CD4-positive, alpha-beta T cell (primary cell): ENCODE measurements at regions not wholly inside any gene's neighbourhood (a gene's known extent, or its start where the extent isn't known, plus 50 kb on each side); places are given as distances from the start of the nearest gene placed in this dataset.
A peak's percentile ranks its signal among the peaks of the same experiment; 100 is the strongest.

ENCODE experiments used
- ATAC-seq: fragments of 200-7000 bp; cut with Tn5 transposase; one replicate; pipeline ENCODE4 v1.10.0; 2022; ENCODE audit warnings: mild to moderate bottlenecking; ENCODE audit not compliant: poor library complexity
- CTCF ChIA-PET: fragments of 350-600 bp; sonication (Branson Sonifier 250); formaldehyde crosslinking; loops from one replicate; lab custom pipeline; 2021; ENCODE audit warnings: antibody characterized with exemption, inconsistent platforms; lab: Charles Lee
- POLR2A ChIA-PET: fragments of 350-600 bp; sonication (Branson Sonifier 250); formaldehyde crosslinking; loops from one replicate; lab custom pipeline; 2021; ENCODE audit warnings: antibody characterized with exemption, inconsistent platforms; lab: Charles Lee
- DNase-seq, 14 experiments: peaks; one replicate each; pipeline ENCODE4 v3.0.0-alpha.2; 2013 to 2020; ENCODE audit warnings: mixed read lengths in 2 of 14
- H3K27ac ChIP-seq, 2 donors: one replicate each; pipeline versions ENCODE4 v1.5.1 to v1.7.0; 2013; ENCODE audit warnings: low read length in 2 of 2, low read depth in 1 of 2, mild to moderate bottlenecking in 1 of 2
- H3K27me3 ChIP-seq, 2 experiments: 1 replicate in 1 of 2; 2 replicates in 1 of 2; pipeline versions ENCODE4 v1.6.1 to v1.7.0; 2013; ENCODE audit warnings: low read length in 2 of 2, control low read depth in 1 of 2, mild to moderate bottlenecking in 1 of 2, moderate library complexity in 1 of 2; ENCODE audit not compliant: insufficient read depth in 2 of 2, control insufficient read depth in 1 of 2
- H3K36me3 ChIP-seq: one replicate; pipeline ENCODE4 v1.6.1; 2013; ENCODE audit warnings: low read length, control low read depth; ENCODE audit not compliant: insufficient read depth
- H3K4me1 ChIP-seq: one replicate; pipeline ENCODE4 v1.6.1; 2013; ENCODE audit warnings: low read length, control low read depth; ENCODE audit not compliant: insufficient read depth
- H3K4me3 ChIP-seq: one replicate; pipeline ENCODE4 v1.5.1; 2013; ENCODE audit warnings: mild to moderate bottlenecking, low read length, moderate library complexity
- H3K9me3 ChIP-seq, 2 experiments: 1 replicate in 1 of 2; 2 replicates in 1 of 2; pipeline versions ENCODE4 v1.6.1 to v1.7.0; 2013; ENCODE audit warnings: low read length in 2 of 2, mild to moderate bottlenecking in 2 of 2, control low read depth in 1 of 2, moderate library complexity in 1 of 2; ENCODE audit not compliant: control insufficient read depth in 1 of 2, insufficient read depth in 1 of 2
- H3K27ac Mint-ChIP-seq: one replicate; pipeline ENCODE4 v1.8.0; 2020; ENCODE audit warnings: mixed read lengths
- H3K27me3 Mint-ChIP-seq: one replicate; pipeline ENCODE4 v1.8.0; 2021; ENCODE audit warnings: mixed read lengths
- H3K36me3 Mint-ChIP-seq: one replicate; pipeline ENCODE4 v1.8.0; 2021; ENCODE audit warnings: low read depth, mixed read lengths
- H3K4me1 Mint-ChIP-seq: one replicate; pipeline ENCODE4 v1.8.0; 2021; ENCODE audit warnings: low read depth, mixed read lengths
- H3K4me3 Mint-ChIP-seq: one replicate; pipeline ENCODE4 v1.8.0; 2020; ENCODE audit warnings: mild to moderate bottlenecking, mixed read lengths
- H3K9me3 Mint-ChIP-seq: one replicate; pipeline ENCODE4 v1.8.0; 2020; ENCODE audit warnings: mixed read lengths
- intact Hi-C, 2 experiments: fragments of 100-400 bp; cut with DNase I in 1 of 2; cut with micrococcal nuclease in 1 of 2; formaldehyde crosslinking; loops; one replicate each; pipeline versions ENCODE4 v1.15.1 to v1.9.0; 2023 to 2025; cut with DNase I, micrococcal nuclease
- TF ChIP-seq, protein P1 (sequence below): fragments of 200-600 bp; IDR thresholded peaks from one replicate; pipeline ENCODE4 v1.8.0; 2022; ENCODE audit warnings: antibody characterized with exemption, mild to moderate bottlenecking

DNA sequence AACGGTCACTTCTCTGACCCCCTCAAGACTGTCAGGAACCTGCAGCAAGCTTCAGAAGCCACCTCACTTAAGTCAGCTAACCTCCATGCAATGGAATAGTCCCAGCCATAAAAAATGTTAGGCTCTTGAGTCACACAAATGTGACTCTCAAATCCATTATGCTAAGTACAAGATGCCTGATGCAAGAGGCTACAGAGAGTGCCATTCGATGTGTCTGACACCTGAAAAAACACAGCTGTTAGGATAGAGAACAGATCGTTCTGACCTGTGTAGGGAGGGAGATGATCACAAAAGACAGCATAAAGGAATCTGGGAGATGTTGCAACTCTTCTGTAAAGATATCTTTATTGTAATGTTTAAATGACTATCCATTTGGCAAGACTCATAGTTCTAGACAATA is 712.4 kb downstream of the TBC1D22A start:
- peak overlapping the region; percentile 35 for H3K4me3 ChIP-seq
- no peak for ATAC-seq
- Mint-ChIP-seq H3K36me3 (no peaks in the 10 kb centered on the region), H3K9me3 (no peaks in the 10 kb centered on the region), H3K27ac (no peak overlapping the region), H3K4me1 (peaks cover 10% of the 10 kb centered on the region), H3K4me3 (no peak overlapping the region), H3K27me3 (peaks cover 12% of the 10 kb centered on the region)
- TF ChIP-seq, protein P1, sequence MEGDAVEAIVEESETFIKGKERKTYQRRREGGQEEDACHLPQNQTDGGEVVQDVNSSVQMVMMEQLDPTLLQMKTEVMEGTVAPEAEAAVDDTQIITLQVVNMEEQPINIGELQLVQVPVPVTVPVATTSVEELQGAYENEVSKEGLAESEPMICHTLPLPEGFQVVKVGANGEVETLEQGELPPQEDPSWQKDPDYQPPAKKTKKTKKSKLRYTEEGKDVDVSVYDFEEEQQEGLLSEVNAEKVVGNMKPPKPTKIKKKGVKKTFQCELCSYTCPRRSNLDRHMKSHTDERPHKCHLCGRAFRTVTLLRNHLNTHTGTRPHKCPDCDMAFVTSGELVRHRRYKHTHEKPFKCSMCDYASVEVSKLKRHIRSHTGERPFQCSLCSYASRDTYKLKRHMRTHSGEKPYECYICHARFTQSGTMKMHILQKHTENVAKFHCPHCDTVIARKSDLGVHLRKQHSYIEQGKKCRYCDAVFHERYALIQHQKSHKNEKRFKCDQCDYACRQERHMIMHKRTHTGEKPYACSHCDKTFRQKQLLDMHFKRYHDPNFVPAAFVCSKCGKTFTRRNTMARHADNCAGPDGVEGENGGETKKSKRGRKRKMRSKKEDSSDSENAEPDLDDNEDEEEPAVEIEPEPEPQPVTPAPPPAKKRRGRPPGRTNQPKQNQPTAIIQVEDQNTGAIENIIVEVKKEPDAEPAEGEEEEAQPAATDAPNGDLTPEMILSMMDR = no peak
- intact Hi-C loops = no loop called here
- peaks cover 0 to 4% of the 10 kb centered on the region in 2 experiments for H3K9me3 ChIP-seq
- ChIA-PET CTCF (no interaction called here), POLR2A (no interaction called here)
- no peak overlapping the region for H3K27ac ChIP-seq
- H3K4me1 ChIP-seq = no peaks in the 10 kb centered on the region
- H3K27me3 ChIP-seq = peaks cover 2 to 4% of the 10 kb centered on the region in 2 experiments
- no peaks in the 10 kb centered on the region for H3K36me3 ChIP-seq
- no peak for DNase-seq

DNA sequence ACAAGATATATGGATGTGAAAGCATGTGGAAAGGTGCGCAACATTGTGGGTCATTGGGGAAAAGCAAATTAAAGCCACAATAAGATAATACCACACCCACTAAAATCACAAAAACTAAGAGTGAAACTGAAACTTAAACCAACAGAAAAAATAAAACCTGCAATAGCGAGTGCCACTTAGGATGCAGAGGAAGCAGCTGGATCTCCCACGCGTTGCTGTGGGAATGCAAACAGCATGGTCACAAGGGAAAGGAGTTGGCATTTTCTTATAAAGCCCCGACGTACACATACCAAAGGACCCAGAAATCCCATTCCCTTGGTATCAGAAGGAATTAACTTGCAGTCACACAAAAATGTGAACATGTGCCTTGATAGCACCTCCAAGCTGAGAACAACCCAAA is 712.0 kb downstream of the TBC1D22A start:
- H3K27me3 ChIP-seq = peaks cover 2 to 4% of the 10 kb centered on the region in 2 experiments
- Mint-ChIP-seq H3K36me3 (no peaks in the 10 kb centered on the region), H3K4me3 (peak overlapping the region; percentile 28), H3K27ac (no peak overlapping the region), H3K9me3 (no peaks in the 10 kb centered on the region), H3K4me1 (peaks cover 10% of the 10 kb centered on the region), H3K27me3 (peaks cover 11% of the 10 kb centered on the region)
- no peak for ATAC-seq
- intact Hi-C loops = no loop called here
- ChIA-PET POLR2A (no interaction called here), CTCF (no interaction called here)
- no peak overlapping the region for H3K27ac ChIP-seq
- peaks cover 0 to 4% of the 10 kb centered on the region in 2 experiments for H3K9me3 ChIP-seq
- TF ChIP-seq, protein P1 = no peak
- peak overlapping the region; percentile 35 for H3K4me3 ChIP-seq
- no peaks in the 10 kb centered on the region for H3K4me1 ChIP-seq
- no peak for DNase-seq
- no peaks in the 10 kb centered on the region for H3K36me3 ChIP-seq

DNA sequence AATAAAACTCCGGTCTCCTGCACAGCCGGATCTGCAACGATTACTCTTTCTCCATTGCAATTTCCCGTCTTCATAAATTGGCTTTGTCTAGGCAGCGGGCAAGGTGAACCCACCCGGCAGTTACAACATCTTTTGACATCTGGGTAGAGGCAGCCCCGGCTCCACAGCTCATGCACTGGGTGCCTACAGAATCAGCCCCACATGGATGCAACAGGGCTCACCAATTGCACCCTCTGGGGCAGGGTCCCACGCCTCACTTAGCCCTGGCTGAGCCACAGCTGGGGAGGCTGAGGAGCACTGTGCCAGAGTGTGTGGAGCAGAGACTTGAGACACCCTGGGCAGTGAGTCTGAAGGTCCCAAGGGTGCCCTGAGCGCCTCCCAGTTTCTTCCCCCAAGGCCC is 710.2 kb downstream of the TBC1D22A start:
- no peak for DNase-seq
- intact Hi-C loops = no loop called here

More for the DNA sequence above, 710.2 kb downstream of the TBC1D22A start:
- ATAC-seq = no peak
- Mint-ChIP-seq H3K27me3 (peaks cover 9% of the 10 kb centered on the region), H3K9me3 (no peaks in the 10 kb centered on the region), H3K36me3 (no peaks in the 10 kb centered on the region), H3K4me1 (peaks cover 10% of the 10 kb centered on the region), H3K4me3 (no peak overlapping the region), H3K27ac (no peak overlapping the region)
- Histone ChIP-seq H3K36me3 (no peaks in the 10 kb centered on the region), H3K27me3 (peaks cover 0 to 2% of the 10 kb centered on the region in 2 experiments), H3K9me3 (peaks cover 0 to 4% of the 10 kb centered on the region in 2 experiments), H3K27ac (no peak overlapping the region), H3K4me3 (no peak overlapping the region), H3K4me1 (no peaks in the 10 kb centered on the region)
- POLR2A ChIA-PET = no interaction called here
- TF ChIP-seq, protein P1 = no peak
- CTCF ChIA-PET = no interaction called here
